Embryonic facial prominence (tissue), 1 donor: ENCODE measurements at regions not wholly inside any gene's neighbourhood (a gene's known extent, or its start where the extent isn't known, plus 50 kb on each side); places are given as distances from the start of the nearest gene placed in this dataset.
A peak's percentile ranks its signal among the peaks of the same experiment; 100 is the strongest.
"Not testable (repeated sequence)": the region's sequence is repeated elsewhere in the genome, so short reads cannot be mapped to it uniquely, and the experiment has no call there.

ENCODE experiments used
- DNase-seq: peaks from one replicate; pipeline ENCODE4 v3.0.0-alpha.2; 2016; ENCODE audit errors: extremely low spot score

DNA sequence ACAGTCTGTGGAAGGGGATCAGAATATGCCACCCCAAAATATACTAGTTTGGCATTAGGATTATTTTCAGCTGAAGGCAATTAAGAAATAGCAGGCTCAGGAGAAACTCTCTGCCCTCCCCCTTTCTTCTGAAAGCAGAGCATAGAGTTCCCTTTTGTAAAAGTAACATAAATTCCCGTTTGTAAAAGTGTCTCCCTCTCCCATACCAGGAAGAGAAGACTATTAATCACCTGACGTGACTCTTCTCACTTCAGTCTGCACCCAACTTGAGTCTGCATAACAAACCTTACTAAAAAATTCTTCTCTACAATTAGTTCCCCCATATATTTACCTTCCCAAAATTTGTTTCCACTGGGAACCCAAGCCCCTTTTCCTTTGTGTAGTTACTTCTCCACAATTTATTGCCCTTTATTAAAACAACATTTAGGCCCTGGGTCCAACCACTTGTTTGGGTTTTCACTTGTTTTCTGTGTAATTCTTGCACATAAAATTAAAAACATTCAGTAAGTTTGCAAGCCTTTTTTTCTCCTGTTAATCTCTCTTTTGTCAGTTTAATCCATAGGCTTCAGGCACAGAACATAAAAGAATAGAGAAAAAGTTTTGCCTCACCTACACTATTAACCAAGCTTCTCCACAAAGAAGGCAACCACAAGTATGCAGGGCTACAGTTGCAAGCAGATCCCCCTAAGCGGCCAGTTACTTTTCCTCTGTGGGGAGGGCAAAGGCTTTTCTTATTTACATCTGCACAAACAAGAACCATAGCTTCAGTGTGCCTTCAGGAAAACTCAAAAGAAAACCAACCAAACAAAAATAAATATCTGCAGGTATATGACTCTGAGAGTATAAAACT, 73.8 kb upstream of the EPCAM start:
- no peak for DNase-seq

DNA sequence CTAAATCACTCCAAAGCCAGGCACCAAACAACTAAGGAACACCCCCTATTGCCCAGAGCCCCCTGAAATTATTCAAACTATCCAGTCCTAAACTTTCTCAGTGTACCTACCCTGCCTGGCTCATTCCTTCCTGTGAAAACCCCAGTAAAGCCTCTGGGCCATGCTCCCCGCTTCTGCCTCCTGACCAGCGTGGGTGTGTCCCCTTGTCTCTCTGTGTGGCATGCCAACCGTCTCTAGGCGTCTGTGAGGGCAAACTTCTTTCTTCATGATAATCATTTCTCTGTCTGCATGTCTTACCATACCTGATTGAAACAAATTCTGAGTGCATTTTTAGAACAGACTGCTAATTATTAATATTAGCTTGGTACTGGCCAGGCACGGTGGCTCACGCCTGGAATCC, 75.1 kb upstream of the EPCAM start:
- DNase-seq: no peak

DNA sequence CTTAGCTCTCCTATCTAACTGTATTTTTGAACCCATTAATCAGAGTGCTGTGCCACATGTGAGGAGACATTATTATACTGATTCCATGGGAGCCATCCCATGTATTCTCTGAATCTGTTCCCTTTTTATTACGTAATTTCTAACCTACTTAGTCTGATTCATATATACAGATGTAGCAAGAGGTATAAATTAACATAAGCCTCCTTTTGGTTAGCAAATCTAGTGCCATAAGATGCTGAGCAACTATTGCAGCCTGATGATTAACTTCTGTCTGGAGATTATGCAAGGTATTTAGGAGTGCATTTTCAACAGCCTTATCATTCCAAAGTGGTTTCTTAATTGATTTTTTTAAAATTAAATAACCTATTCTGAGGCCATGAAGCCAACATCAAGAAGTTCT, 80.2 kb upstream of the EPCAM start:
- no peak for DNase-seq

DNA sequence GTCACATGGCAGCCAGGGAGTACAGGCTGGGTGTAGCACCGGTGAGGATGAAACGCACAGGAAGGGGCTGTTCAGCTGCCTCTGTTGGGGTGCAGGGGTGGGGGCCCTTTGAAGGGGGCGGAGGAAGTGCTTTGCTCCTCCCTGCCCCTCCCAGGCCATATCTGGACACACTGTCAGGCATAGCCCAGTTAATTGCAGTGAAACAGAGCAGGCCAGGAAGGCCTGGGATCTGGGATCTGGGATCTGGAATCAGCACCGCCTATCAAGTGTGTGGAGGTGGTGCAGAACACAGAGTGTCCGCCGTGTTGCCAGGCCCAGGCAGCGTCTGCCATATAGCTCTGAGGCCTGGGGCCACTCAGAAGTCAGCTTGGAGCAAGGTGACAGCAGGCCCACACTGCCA, 85.5 kb upstream of the EPCAM start:
- no peak for DNase-seq

DNA sequence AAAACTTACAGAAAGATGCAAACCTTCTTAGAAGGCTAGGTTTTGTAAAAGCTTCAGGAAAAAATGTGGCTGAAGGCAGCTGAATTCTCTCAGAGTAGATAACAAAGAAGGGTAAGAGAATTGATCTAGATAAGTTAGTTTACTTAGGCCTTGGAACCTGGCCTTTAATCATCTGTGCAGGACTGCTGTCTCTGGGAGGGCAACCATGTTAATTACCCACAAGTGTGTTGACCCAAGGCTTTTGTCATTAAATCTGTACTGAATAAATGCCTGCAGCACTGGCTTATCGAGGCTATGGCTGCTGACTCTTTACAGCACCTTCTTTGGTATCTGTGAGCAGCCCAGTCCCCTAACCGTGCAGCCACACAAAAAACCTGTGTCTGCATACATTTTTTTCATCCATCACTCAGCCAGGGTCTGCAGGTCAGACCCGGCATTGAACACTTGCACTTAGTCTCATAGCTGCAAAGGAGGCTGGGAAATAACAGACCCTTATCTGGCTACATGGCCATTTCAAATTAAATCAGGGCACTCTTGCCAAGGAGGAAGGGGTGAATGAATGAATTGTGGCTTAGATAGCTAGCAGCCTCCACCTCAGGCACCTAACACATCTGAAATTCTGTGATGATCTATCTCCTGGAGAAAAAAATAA, 86.4 kb upstream of the EPCAM start:
- no peak for DNase-seq

DNA sequence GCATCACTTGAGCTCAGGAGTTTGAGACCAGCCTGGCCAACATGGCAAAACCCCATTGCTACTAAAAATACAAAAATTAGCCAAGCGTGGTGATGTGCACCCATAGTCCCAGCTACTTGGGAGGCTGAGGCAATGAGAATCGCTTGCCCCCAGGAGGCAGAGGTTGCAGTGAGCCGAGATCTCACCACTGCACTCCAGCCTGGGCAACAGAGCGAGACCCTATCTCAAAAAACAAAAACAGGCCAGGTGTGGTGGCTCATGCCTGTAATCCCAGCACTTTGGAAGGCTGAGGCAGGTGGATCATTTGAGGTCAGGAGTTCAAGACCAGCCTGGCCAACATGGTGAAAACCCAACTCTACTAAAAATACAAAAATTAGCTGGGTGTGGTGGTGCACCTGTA, 89.6 kb upstream of the EPCAM start:
- not testable (repeated sequence) for DNase-seq

DNA sequence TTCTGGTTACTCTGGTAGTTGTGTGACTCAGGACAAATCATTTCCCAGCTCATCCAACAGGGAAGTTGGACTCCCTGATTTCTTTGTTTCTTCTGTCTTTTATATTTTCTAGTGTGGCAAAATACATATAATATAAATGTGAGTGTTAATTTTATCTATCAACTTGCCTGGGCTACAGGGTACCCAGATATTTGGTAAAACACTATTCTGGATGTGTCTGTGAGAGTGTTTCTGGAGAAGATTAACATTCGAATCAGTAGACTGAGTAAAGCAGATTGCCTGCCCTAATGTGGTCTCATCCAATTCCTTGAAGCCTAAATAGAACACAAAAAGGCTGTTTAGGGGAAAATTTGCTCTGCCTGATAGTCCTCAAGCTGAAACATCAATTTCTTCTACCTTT, 91.1 kb upstream of the EPCAM start:
- no peak for DNase-seq

DNA sequence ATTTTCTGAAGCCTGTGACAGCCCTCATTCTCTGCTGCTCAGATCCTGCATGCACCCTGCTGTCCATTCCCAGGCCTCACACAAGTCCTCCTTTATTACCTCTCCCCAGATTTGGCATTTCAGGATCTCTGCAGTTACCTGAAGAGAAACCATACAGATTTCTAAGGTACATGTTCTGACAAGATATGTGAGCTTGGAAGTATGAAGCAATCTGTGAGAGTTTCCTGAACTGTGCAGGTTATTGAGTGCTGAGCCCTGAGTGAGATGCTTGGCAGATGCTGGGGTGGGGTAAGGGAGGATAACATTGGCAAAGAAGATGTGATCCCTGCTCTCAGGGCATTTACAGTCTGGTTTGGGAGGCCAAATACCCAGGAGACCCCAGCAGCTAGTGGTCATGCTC, 91.9 kb upstream of the EPCAM start:
- DNase-seq: no peak

DNA sequence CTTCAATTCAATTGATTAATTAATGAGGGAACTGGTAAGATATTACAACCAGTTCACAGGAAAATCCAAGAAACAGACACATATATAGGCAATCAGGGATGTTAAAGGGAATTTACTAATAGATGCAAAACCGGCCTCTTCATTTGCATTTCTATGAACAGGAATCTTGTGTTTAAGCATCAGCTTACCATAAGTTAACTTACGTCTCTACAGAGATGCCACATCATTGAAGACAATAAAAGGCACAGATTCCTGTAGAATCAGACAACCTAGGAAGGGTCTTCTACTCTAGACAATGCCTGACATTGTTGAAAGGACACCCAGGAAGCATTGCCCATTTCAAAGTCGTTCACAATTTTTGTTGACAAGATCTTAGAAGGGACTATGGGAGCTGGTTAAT, 93.0 kb upstream of the EPCAM start:
- DNase-seq: no peak

DNA sequence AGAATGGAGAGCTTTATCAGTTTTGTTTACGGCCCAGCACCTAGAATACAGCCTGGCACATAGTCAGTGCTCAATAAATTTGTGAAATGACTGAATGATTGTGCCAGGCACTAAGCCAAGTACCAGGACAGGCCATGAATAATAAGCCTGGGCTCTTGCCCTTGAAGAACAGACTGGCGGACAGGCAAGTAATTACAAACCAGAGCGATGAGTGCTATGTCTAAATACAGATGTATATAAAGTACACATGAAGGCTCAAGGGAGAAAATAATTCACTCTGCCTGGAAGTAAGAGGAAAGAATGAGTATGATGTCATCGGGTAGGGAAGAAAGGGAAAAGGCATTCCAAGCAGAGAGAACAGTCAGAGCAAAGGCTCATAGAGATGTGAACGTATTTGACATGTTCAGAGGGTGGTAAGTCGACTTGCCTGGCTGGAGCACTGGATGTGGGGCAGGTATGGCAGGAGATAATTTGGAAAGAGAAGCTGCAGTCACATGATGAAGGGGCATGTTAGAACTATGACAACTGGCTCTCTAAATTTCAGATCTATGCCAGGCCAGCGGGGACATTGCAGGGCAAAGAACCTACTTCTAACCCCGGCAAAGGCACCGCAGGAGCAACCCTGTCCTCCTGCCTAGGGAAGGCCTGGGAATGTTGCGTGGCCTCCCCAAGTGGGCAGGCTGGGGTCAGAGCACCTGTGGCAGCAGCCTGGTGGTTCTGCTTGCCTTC, 94.9 kb upstream of the EPCAM start:
- peak; percentile 30 for DNase-seq

DNA sequence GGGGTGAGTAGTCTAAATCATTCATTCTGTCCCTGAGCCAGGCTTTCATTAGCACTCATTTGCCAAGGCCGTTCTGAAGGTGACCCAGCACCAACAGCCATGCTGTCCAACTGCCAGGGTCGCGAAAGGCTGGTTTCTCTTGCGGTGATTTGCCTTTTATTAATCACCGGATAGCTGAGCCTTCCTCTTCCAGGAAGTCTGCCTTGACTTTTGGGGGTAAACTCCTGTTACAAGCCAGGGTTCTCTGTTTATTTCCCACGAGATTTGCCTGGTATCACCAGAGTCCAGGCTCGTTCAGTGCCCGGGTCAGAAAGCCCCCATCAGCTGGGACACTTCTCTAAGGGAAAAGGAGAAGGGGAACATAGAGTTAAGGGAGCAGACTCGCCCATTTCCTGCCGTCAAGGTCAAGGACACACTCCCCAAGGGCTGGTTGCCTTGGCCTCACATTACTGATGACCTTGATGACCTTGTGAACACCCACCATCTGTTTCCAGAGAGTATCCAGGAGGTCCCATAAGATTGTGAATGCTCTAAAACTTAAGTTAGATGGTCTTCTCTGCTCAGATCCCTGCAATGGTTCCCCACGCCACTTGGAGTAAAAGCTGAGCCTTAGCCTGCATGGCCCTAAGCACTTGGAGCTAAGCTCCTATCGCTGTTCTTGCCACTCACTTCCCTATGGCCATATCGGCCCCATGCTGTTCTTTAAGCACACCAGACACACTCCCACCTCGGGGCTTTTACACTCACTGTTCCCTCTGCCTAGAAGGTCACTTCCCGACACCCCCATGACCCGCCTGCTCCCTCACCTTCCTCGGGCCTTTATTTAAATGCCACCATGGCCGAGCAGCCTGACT, 96.0 kb upstream of the EPCAM start:
- no peak for DNase-seq

DNA sequence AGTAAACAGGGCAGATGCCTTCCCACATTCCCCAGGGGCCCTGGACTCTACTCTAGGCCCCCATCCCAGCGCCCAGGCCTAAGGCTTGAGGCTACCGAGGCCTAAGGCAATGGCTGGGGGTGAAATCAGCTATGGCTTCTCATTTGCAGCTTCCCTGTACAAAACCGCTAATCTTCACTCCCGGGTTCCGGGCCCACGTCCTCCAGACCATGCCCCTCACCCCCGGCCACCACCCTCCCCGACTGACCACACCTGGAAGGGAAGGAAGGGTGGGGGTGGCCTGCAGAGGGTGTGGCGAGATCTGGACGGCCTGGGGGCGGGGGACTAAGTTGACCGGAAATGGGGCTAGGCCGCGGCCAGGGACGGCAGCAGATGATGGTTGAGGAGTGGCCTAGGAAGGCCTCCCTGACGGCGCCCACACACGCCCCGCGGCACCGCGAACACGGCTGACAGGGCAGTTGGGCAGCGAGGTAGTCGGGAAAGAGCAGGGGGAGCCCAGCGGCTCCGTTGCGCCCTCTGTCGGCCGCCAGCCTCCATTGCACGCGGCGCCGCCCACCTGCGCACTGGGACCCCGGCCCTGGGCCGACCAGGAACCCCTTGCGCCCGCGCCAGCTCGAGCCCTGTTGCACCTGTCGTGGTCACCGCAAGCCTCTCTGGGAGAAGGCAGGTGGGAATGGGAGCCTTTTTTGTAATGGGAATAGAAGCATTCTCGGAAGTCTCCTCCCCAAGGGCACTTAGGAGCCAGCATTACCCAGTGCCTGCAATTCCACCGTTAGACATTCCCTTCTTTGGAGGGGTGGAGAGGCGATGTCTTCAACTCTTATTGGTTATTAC, 95.9 kb upstream of the CALM2 start:
- DNase-seq: peak; percentile 47

DNA sequence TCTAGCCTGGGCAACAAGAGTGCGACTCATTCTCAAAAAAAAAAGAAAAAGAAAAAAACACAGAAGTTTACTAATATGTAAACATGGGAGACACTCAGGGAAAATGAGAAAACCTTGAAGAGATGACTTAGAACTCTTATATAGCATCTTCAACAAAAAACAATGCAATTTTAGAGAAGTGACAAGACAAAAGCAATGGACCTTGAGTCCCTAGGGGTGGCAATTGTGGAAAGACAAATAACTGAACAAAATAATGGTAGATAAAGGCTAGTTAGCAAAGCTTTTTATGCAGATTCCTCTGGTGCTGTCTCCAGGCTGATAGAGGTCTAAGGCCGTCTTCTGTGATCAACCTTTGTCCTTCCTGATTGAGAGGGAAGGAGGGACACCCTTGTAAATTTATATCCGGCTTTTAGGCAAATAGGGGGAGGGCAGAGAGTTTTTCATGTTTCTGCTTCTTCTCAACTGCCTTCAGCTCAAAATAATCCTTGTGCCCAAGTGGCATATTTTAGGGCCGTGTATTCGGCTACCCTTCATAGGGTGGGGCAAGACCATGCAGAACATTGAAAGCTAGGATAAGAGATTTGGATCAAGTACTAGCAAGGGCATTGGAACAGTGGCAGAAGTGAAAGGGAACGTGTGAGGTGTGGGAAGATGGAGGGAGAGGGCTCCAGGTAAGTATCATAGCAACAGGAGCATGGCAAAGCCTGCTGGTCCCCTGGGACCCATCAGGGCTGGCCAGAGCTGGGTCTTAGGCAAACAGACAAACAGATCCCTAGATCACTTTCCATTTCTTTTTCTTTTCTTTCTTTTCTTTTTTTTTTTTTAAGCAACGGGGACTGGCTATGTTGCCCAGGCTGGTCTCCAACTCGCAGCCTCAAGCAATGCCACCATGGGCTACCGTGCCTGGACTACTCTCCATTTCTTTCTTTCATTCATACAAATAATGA, 95.0 kb upstream of the CALM2 start:
- no peak for DNase-seq

DNA sequence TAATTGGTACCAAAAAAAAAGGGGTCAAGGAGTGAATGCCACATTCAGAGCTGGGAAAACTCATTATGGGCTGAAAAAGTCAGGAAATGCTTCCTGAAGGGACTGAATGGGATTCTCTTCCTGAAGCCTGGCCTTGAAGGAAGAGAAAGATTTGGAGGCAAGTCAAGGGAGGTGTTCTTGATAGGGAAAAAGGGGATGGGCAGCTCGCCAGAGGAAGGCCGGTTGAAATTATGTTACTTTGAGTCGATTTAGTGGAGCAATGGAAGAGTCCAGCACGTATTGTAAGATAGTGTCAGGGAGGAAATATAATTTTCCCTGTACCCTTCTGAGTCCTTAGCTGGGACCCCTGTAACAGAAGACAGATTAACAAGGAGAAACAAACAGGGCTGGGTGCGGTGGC, 94.1 kb upstream of the CALM2 start:
- no peak for DNase-seq

DNA sequence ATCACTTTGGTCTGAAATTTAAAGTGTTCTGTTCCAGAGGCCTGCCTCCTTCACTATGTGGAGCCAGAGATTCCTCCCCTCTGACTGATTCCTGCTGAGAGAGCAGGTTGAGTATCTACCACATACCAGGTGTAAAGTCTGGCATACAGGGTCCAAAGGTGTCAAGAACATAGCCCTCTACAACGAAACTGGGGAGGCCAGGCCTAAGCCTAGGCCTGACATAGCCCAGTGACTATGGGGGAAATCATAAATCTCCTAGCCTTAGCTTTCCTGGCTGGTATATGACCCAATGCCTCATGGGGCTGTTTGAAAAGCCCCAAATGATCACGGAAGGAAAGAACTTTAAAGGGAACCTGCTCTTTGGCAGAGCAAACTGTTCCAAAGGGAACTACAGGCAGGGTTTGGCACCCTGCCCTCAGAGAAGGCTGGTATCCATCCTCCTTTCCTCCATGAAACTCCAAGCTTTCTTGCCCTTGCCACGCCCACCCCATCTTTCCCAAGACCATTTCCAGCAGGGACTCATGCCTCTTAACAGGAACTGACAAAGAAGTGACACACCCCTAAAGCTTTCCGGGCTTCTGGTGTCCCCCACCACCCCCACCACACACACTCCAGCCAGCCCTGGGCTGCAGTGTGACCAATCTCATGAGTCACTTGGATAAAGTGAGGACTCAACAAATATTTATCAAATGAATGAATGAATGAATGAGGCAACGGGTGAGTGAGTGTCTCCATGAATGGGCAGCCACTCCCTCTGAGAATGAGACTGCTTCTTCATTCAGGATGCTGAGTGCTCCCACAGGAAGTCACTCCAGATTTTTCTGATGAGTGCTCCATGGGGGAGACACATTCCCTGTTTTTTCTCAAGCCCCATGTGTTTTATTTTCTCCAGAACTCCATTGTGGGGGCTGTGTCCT, 93.3 kb upstream of the CALM2 start:
- DNase-seq: no peak

DNA sequence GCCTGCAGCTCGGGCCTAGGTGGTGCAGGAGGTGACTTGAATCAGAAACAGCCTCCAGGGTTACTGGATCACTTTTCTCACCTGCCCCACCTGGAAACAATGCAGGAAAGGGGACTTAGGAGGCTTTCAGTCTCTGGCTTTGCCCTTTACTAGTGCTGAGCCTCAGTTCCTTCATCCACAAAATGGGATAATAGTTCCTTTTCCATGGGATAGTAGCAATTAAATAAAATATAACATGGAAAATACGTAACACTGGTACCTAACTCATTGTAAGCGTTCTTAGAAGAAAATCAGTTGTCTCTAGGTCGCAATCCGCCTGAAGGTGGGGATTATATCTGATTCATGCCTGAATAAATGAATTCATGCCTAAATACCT, 91.4 kb upstream of the CALM2 start:
- DNase-seq: no peak

DNA sequence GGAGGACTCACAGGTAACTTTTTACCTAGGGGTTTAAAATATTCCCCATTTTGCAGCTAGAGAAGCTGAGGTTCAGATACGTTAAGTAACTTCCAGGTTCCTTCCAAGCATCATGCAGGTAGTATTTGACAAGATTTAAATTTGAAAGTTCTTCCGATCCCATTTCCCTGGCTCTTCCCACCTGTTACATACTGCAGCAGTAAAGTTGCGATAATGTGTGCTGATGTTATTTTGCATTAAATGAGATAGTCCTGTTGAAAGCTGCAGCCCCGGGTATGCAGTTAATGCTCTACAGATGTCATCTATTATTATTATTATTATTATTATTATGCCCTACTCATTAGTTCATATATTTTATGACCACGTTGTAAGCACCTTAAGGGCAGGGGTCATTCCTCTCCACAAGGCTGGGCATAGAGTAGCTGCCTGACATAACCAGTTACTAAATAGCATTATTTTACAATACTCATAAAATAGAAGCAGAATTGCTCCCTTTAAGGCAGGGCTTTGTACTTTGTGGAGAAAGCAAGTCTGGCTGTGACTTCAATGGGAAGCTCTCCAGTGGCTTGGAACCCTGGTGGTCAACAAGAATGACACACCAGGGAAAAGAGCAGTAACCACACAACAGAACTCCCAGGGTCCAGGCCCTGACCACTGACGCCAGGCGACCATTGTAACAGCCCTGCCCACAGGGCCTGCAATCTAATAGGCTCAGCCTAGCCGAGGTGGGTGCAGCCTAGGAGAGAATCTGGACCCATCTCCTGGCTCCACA, 90.8 kb upstream of the CALM2 start:
- no peak for DNase-seq

DNA sequence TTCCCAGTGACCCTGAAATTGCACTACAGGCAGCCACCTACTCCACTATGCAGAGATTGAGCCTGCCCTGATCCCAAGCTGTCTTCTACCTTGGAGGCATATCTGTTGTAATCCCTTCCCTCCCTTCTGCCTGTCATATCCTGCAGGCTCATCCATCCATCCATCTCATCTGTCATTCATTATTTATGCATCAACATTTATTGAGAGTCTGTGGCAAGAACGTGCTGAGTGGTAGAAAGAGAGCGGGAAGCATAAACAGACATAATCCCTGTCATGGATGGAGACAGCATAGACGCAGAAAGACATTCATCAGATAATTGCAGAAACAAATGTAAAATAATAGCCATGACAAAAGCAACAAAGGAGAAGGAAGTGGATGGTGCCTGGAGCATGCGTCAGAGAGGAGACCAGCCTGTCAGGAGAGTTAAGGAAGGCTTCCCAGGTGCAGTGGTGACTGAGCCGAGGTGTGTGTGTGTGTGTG, 89.5 kb upstream of the CALM2 start:
- DNase-seq: peak; percentile 14
